ENCODE measurements at regions not wholly inside any gene's neighbourhood (a gene's known extent, or its start where the extent isn't known, plus 50 kb on each side); places are given as distances from the start of the nearest gene placed in this dataset.

- H3K27ac ChIP-seq: no peak overlapping the region
- DNase-seq: no peak
- TF ChIP-seq CTCF (IDR thresholded peaks at IDR 0.05; ENCODE audit: low read depth, low read length, missing control alignments): no peak
- H3K27me3 ChIP-seq (replicated peaks): no peaks in the 10 kb centered on the region
- H3K4me3 ChIP-seq (ENCODE audit: low read depth, low read length): no peak overlapping the region
- H3K36me3 ChIP-seq (replicated peaks): no peaks in the 10 kb centered on the region
- in situ Hi-C loops (cut with HindIII; ENCODE audit: low pct_ligation_motif_present, low sequenced_read_pairs): no loop called here
Measured at GRCh38 chr7:120123528-120123927, 149.4 kb upstream of the KCND2 start.

GRCh38 chr7:120131096-120131839, 141.7 kb upstream of the KCND2 start:
- no peak overlapping the region for H3K27ac ChIP-seq
- no peaks in the 10 kb centered on the region for H3K36me3 ChIP-seq (replicated peaks)
- in situ Hi-C loops (cut with HindIII; ENCODE audit: low pct_ligation_motif_present, low sequenced_read_pairs): no loop called here
- H3K4me3 ChIP-seq (ENCODE audit: low read depth, low read length): no peak overlapping the region
- H3K27me3 ChIP-seq (replicated peaks): no peaks in the 10 kb centered on the region
- TF ChIP-seq CTCF (IDR thresholded peaks at IDR 0.05; ENCODE audit: low read depth, low read length, missing control alignments): no peak
- no peak for DNase-seq

- Histone ChIP-seq H3K36me3 (replicated peaks) (no peaks in the 10 kb centered on the region), H3K27ac (no peak overlapping the region), H3K27me3 (replicated peaks) (no peaks in the 10 kb centered on the region), H3K4me3 (ENCODE audit: low read depth, low read length) (no peak overlapping the region)
- in situ Hi-C loops (cut with HindIII; ENCODE audit: low pct_ligation_motif_present, low sequenced_read_pairs): no loop called here
- no peak for DNase-seq
- TF ChIP-seq CTCF (IDR thresholded peaks at IDR 0.05; ENCODE audit: low read depth, low read length, missing control alignments): no peak
Measured at GRCh38 chr7:120138497-120138896, 134.5 kb upstream of the KCND2 start.

GRCh38 chr7:120156476-120156875, 116.5 kb upstream of the KCND2 start:
- no peak for DNase-seq

GRCh38 chr7:120160166-120160565, 112.8 kb upstream of the KCND2 start:
- no peak for DNase-seq
- Histone ChIP-seq H3K4me3 (ENCODE audit: low read depth, low read length) (no peak overlapping the region), H3K27ac (no peak overlapping the region), H3K27me3 (replicated peaks) (no peaks in the 10 kb centered on the region), H3K36me3 (replicated peaks) (no peaks in the 10 kb centered on the region)
- in situ Hi-C loops (cut with HindIII; ENCODE audit: low pct_ligation_motif_present, low sequenced_read_pairs): no loop called here
- no peak for TF ChIP-seq CTCF (IDR thresholded peaks at IDR 0.05; ENCODE audit: low read depth, low read length, missing control alignments)

More at GRCh38 chr7:120156476-120156875, 116.5 kb upstream of the KCND2 start:
- H3K27me3 ChIP-seq (replicated peaks): no peaks in the 10 kb centered on the region
- H3K27ac ChIP-seq: no peak overlapping the region
- in situ Hi-C loops (cut with HindIII; ENCODE audit: low pct_ligation_motif_present, low sequenced_read_pairs): no loop called here
- H3K4me3 ChIP-seq (ENCODE audit: low read depth, low read length): no peak overlapping the region
- no peaks in the 10 kb centered on the region for H3K36me3 ChIP-seq (replicated peaks)
- no peak for TF ChIP-seq CTCF (IDR thresholded peaks at IDR 0.05; ENCODE audit: low read depth, low read length, missing control alignments)

GRCh38 chr7:120163449-120163848, 109.5 kb upstream of the KCND2 start:
- H3K36me3 ChIP-seq (replicated peaks): no peaks in the 10 kb centered on the region
- H3K27me3 ChIP-seq (replicated peaks): no peaks in the 10 kb centered on the region
- DNase-seq: no peak
- H3K27ac ChIP-seq: no peak overlapping the region
- TF ChIP-seq CTCF (IDR thresholded peaks at IDR 0.05; ENCODE audit: low read depth, low read length, missing control alignments): no peak
- in situ Hi-C loops (cut with HindIII; ENCODE audit: low pct_ligation_motif_present, low sequenced_read_pairs): no loop called here
- no peak overlapping the region for H3K4me3 ChIP-seq (ENCODE audit: low read depth, low read length)

Measured in brain microvascular endothelial cell (primary cell).